ENCODE measurements at regions not wholly inside any gene's neighbourhood (a gene's known extent, or its start where the extent isn't known, plus 50 kb on each side); places are given as distances from the start of the nearest gene placed in this dataset.
A peak's percentile ranks its signal among the peaks of the same experiment; 100 is the strongest.

- DNase-seq (ENCODE audit: low spot score): no peak
Observed at GRCh38 chr17:77409282-77410161, 268.8 kb downstream of the SEC14L1 start.

- no peak for DNase-seq (ENCODE audit: low spot score)
Observed at GRCh38 chr17:77410470-77410869, 269.7 kb downstream of the SEC14L1 start.

- DNase-seq (ENCODE audit: low spot score): no peak
Observed at GRCh38 chr17:77414811-77415400, 274.1 kb downstream of the SEC14L1 start.

GRCh38 chr17:77416105-77416713 is 275.4 kb downstream of the SEC14L1 start:
- DNase-seq (ENCODE audit: low spot score): no peak

GRCh38 chr17:77417575-77417974 is 276.8 kb downstream of the SEC14L1 start:
- no peak for DNase-seq (ENCODE audit: low spot score)

GRCh38 chr17:77418609-77419008 is 277.8 kb downstream of the SEC14L1 start:
- DNase-seq (ENCODE audit: low spot score): no peak

- no peak for DNase-seq (ENCODE audit: low spot score)
Observed at GRCh38 chr17:77419095-77419494, 278.3 kb downstream of the SEC14L1 start.

DNA sequence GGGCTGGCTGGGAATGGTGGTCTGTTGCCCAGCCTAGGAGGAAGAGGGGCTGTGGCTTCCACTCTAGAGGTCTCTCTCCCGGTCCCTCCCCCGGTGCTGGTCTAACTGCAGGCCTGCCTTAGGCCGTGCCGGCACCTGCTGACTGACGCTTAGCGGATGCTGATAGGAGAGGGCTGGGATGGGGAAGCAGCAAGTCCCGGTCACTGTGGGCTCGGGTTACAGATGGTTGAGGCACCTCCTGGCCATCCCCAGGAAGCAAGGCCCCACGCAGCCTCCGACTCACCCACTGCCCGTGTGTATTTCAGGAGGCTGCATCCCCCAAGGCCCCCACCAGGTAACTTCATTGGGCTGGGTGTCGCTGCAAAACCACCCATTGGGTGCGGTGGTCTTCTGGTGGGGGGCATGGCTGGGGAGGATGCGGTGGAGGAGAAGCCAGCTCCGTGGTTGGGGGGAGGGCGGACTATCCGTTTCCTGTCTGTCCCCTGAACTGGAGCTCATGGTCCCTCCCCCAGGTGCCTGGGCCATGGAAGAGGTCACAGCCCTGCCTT is 278.9 kb downstream of the SEC14L1 start:
- peak; percentile 75 for DNase-seq (ENCODE audit: low spot score)

GRCh38 chr17:77420095-77420803 is 279.5 kb downstream of the SEC14L1 start:
- DNase-seq (ENCODE audit: low spot score): no peak

DNA sequence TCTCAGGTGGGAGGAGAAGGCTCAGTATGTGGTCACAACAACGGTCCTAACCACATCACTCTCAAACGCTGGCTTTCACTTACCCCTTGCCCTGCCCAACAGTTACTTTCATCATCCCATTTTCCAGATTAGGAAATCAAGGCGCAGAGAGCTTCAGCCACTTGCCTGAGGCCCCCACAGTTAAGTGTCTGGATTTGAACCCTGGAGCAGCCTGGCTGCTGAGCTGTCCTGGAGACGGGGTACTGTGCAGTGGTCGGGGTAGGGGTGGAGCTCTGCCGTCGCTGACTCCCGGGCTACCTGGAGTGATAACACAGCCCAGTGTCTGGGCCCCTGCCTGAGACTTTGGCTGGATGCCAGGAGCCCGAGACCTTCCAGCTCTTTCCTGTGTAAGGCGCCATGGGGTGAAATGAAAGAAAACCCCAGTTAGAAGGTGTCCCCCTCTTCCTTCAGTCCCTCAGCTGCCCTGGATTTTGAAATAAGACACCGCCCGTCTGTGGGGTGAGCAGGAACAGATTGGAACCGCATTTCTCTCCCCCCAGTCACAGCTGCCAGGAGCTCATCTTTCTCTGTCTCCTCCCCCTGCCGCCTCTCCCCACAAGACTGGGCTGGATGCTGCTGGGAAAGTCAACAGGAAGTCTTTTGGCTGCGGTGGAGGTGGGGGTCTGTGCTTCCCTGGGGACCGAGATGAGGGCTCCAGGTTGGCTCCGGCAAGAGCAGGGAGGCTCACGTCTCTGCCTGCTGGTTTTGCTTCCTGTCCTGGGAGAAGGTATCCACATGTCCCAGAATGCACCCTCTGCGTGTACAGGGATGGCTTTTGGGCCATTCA is 280.2 kb downstream of the SEC14L1 start:
- peak; percentile 82 for DNase-seq (ENCODE audit: low spot score)

DNA sequence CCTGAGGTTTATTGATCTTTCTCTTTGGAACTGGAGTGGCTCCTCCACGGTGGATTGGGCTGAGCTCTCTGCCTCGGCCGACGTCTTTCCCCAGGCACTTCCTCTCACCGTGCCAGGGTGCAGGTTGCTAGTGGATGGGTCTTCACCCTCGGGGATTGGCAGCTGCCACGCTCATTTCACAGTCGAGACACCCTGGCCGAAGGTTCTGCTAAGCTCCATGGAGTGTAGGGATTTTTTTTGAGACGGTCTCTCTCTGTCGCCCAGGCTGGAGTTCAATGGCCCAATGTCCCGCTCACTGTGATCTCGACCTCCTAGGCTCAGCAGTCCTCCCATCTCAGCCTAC is 280.8 kb downstream of the SEC14L1 start:
- no peak for DNase-seq (ENCODE audit: low spot score)

GRCh38 chr17:77422104-77422747 is 281.5 kb downstream of the SEC14L1 start:
- no peak for DNase-seq (ENCODE audit: low spot score)

DNA sequence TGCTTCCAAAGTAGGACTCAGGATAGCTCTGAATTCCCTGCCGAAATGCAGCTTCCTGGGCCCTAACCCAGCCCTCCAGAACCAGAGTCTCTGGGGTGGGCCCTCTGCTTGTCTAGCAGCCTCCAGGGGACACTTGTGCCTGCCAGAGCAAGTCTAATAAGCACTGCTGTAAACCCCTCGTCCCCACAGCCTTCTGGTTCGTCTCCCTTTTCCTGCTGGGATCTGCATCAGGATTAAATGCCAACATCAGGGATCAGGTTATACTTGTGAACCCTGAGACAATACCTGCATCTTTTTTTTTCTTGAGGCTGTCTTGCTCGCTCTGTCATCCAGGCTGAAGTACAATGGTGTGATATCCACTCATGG is 282.0 kb downstream of the SEC14L1 start:
- DNase-seq (ENCODE audit: low spot score): no peak

DNA sequence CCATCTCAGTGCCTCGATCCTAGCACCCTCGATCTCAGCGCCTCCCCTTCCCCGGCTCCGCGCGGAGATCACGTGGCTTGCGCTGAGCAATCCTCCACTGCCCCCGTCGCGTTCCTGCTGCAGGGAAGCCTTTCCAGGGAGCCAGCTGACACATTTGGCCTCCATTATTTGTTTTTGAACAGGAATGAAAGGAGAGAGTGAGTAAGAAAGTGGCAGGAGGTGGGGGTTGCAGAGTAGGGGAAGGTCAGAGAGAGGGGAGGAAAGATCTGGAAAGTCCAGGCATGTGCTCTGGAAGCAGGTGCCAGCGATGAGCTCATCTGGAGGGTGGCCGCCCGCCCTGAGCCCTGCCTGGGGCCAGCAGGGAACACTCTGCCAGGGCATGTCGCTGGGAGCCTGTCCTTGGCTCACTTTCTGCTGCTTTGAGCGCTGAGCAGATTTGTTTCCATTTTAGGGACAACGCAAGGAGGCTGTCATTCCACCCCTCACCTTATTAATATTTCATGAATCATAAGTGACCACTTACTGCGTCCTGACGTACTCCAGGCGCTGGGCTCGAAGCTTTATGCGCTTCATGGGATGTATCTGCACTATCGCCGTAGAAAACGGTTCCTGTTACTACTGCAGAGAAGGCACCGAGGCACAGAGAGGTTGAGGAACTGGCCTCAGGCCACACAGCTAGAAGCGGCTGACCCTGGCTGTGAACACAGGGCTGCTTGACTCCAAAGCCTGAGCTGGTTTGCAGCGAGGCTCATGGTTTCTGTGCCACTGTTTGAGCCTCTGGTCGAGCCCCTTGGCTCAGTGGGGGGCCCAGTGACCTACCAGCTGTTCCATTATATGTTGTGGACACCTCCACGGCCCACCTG is 283.1 kb downstream of the SEC14L1 start:
- DNase-seq (ENCODE audit: low spot score): no peak

DNA sequence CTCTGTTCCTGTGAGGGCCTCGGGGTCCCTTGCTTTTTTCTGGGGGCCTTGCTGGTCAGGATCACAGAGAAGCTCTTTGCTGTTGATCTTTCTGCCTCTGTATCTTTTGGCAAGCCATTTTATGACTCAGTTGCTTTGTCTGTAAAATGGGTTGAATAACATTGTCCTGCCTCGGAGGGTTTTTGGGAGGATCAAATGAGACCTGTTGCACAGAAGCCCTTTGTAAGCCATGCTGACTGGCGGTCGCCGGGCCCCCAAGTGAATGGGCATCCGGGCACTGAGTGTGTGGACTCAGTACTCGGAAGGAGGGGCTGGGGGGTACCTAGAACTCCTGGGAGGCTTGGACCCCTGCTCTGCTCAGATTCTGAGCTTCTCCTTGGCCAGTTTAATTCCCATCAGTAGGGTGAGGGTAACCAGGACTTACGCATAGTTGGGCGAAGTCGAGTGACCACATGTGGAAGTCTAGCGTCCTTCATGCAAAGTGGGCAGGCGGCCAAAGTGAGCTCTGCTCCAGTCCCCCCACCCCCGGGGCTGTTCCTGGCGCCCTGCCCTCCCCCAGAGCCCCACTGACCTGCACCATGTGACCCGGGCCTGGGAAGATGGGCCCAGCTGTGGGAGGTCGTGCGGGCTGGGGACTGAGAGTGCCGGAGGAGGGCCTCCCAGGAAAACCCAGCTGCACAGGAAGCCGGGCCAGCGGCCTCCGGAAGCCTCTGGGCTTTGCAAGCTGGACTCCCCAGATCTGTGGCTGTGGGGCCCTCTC is 284.0 kb downstream of the SEC14L1 start:
- no peak for DNase-seq (ENCODE audit: low spot score)

- no peak for DNase-seq (ENCODE audit: low spot score)
Observed at GRCh38 chr17:77425348-77425747, 284.6 kb downstream of the SEC14L1 start.

GRCh38 chr17:77425791-77426641 is 285.2 kb downstream of the SEC14L1 start:
- peak; percentile 32 for DNase-seq (ENCODE audit: low spot score)

All from SK-N-DZ (cell line).